ENCODE measurements at regions not wholly inside any gene's neighbourhood (a gene's known extent, or its start where the extent isn't known, plus 50 kb on each side); places are given as distances from the start of the nearest gene placed in this dataset.

GRCh38 chr6:90960324-90960723 lies 373.5 kb upstream of the MAP3K7 start:
- TF ChIP-seq, protein P1, sequence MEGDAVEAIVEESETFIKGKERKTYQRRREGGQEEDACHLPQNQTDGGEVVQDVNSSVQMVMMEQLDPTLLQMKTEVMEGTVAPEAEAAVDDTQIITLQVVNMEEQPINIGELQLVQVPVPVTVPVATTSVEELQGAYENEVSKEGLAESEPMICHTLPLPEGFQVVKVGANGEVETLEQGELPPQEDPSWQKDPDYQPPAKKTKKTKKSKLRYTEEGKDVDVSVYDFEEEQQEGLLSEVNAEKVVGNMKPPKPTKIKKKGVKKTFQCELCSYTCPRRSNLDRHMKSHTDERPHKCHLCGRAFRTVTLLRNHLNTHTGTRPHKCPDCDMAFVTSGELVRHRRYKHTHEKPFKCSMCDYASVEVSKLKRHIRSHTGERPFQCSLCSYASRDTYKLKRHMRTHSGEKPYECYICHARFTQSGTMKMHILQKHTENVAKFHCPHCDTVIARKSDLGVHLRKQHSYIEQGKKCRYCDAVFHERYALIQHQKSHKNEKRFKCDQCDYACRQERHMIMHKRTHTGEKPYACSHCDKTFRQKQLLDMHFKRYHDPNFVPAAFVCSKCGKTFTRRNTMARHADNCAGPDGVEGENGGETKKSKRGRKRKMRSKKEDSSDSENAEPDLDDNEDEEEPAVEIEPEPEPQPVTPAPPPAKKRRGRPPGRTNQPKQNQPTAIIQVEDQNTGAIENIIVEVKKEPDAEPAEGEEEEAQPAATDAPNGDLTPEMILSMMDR (conservative IDR thresholded peaks at IDR 0.05 in 1 of 2, IDR thresholded peaks at IDR 0.05 in 1 of 2; ENCODE audit: low read depth in 1 of 2, low read length in 2 of 2) = no peak
- no peak for TF ChIP-seq EZH2 (IDR thresholded peaks at IDR 0.05; ENCODE audit: low read length, missing control alignments)

Data from fibroblast of lung (primary cell).